ENCODE measurements at regions not wholly inside any gene's neighbourhood (a gene's known extent, or its start where the extent isn't known, plus 50 kb on each side); places are given as distances from the start of the nearest gene placed in this dataset.
"Not testable (repeated sequence)": the region's sequence is repeated elsewhere in the genome, so short reads cannot be mapped to it uniquely, and the experiment has no call there.

- no peaks in the 10 kb centered on the region for H3K36me3 ChIP-seq (ENCODE audit: insufficient read depth)
- DNase-seq (ENCODE audit: low spot score) (no peak), ATAC-seq (no peak)
- Mint-ChIP-seq H3K36me3 (ENCODE audit: low read depth) (peaks cover 3% of the 10 kb centered on the region; the same call in 1 of the 3 replicates), H3K9me3 (peaks cover 2% of the 10 kb centered on the region; the same call in 1 of the 3 replicates), H3K4me1 (no peaks in the 10 kb centered on the region; the same call in 2 of the 3 replicates), H3K27ac (no peak overlapping the region), H3K4me3 (no peak overlapping the region), H3K27me3 (ENCODE audit: insufficient read depth, low read depth, poor library complexity) (peaks cover 3% of the 10 kb centered on the region)
- H3K4me3 ChIP-seq: no peak overlapping the region
- H3F3A ChIP-seq (replicated peaks; ENCODE audit: low read depth): no peaks in the 10 kb centered on the region
- no peaks in the 10 kb centered on the region for H3K4me1 ChIP-seq (ENCODE audit: insufficient read depth)
- H3K9me2 ChIP-seq (ENCODE audit: insufficient read depth): 0 out of 2 replicates have a peak, but pooled peaks cover 9% of the 10 kb centered on the region
- no peak overlapping the region for H2AFZ ChIP-seq
- no peaks in the 10 kb centered on the region for H3K27me3 ChIP-seq (ENCODE audit: insufficient read depth)
- no peaks in the 10 kb centered on the region for H3K79me2 ChIP-seq (replicated peaks; ENCODE audit: insufficient read depth)
- no peak overlapping the region for H3K4me2 ChIP-seq
- no peaks in the 10 kb centered on the region for H4K20me1 ChIP-seq (replicated peaks; ENCODE audit: insufficient read depth)
- TF ChIP-seq JUNB (IDR thresholded peaks at IDR 0.05; ENCODE audit: unreplicated experiment): no peak
- no peak for TF ChIP-seq EZH2phosphoT487 (IDR thresholded peaks at IDR 0.05; ENCODE audit: unreplicated experiment)
- no peak for TF ChIP-seq STAT1 (IDR thresholded peaks at IDR 0.05; ENCODE audit: unreplicated experiment)
- TF ChIP-seq, protein P1, sequence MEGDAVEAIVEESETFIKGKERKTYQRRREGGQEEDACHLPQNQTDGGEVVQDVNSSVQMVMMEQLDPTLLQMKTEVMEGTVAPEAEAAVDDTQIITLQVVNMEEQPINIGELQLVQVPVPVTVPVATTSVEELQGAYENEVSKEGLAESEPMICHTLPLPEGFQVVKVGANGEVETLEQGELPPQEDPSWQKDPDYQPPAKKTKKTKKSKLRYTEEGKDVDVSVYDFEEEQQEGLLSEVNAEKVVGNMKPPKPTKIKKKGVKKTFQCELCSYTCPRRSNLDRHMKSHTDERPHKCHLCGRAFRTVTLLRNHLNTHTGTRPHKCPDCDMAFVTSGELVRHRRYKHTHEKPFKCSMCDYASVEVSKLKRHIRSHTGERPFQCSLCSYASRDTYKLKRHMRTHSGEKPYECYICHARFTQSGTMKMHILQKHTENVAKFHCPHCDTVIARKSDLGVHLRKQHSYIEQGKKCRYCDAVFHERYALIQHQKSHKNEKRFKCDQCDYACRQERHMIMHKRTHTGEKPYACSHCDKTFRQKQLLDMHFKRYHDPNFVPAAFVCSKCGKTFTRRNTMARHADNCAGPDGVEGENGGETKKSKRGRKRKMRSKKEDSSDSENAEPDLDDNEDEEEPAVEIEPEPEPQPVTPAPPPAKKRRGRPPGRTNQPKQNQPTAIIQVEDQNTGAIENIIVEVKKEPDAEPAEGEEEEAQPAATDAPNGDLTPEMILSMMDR (conservative IDR thresholded peaks at IDR 0.05; ENCODE audit: low read depth in 2 of 2): no peak
- no peak for TF ChIP-seq ZNF114 (CRISPR knock-in tag; IDR thresholded peaks at IDR 0.05)
- no peak for TF ChIP-seq CREB1 (CRISPR knock-in tag; IDR thresholded peaks at IDR 0.05; ENCODE audit: low read depth)
- no peak for TF ChIP-seq EZH2 (IDR thresholded peaks at IDR 0.05; ENCODE audit: low read depth, unreplicated experiment)
- TF ChIP-seq, protein P2, sequence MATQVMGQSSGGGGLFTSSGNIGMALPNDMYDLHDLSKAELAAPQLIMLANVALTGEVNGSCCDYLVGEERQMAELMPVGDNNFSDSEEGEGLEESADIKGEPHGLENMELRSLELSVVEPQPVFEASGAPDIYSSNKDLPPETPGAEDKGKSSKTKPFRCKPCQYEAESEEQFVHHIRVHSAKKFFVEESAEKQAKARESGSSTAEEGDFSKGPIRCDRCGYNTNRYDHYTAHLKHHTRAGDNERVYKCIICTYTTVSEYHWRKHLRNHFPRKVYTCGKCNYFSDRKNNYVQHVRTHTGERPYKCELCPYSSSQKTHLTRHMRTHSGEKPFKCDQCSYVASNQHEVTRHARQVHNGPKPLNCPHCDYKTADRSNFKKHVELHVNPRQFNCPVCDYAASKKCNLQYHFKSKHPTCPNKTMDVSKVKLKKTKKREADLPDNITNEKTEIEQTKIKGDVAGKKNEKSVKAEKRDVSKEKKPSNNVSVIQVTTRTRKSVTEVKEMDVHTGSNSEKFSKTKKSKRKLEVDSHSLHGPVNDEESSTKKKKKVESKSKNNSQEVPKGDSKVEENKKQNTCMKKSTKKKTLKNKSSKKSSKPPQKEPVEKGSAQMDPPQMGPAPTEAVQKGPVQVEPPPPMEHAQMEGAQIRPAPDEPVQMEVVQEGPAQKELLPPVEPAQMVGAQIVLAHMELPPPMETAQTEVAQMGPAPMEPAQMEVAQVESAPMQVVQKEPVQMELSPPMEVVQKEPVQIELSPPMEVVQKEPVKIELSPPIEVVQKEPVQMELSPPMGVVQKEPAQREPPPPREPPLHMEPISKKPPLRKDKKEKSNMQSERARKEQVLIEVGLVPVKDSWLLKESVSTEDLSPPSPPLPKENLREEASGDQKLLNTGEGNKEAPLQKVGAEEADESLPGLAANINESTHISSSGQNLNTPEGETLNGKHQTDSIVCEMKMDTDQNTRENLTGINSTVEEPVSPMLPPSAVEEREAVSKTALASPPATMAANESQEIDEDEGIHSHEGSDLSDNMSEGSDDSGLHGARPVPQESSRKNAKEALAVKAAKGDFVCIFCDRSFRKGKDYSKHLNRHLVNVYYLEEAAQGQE (IDR thresholded peaks at IDR 0.05; ENCODE audit: unreplicated experiment): no peak
- no peak overlapping the region for H3K27ac ChIP-seq (ENCODE audit: low read depth)
These were observed 216.8 kb downstream of the BAMBI start for GRCh38 chr10:28894146-28894545.

DNA sequence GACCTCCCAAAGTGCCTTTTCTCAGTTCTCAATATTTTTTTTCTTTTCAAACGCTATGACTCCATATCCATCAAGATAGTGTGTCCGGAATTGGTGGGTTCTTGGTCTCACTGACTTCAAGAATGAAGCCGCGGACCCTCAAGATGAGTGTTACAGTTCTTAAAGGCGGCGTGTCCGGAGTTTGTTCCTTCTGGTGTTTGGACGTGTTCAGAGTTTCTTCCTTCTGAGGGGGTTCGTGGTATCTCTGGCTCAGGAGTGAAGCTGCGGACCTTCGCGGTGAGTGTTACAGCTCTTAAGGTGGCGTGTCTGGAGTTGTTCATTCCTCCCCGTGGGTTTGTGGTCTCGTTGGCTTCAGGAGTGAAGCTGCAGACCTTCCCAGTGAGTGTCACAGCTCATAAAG is 218.3 kb downstream of the BAMBI start:
- not testable (repeated sequence) for H3K4me1 Mint-ChIP-seq; H3K9me3 Mint-ChIP-seq; H3K27ac ChIP-seq (ENCODE audit: low read depth)

DNA sequence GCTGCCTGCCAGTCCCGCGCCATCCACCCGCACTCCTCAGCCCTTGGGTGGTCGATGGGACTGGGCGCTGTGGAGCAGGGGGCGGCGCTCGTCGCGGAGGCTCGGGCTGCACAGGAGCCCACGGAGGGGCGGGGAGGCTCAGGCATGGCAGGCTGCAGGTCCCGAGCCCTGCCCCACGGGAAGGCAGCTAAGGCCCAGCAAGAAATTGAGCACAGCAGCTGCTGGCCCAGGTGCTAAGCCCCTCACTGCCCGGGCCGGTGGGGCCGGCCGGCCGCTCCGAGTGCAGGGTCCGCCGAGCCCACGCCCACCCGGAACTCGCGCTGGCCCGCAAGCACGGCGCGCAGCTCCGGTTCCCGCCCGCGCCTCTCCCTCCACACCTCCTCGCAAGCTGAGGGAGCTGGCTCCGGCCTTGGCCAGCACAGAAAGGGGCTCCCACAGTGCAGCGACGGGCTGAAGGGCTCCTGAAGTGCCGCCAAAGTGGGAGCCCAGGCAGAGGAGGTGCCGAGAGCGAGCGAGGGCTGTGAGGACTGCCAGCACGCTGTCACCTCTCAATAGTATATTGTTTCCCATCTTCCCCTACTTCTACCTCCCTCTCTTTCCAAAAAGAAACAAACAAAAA is 219.6 kb downstream of the BAMBI start:
- not testable (repeated sequence) for H3K36me3 ChIP-seq (ENCODE audit: insufficient read depth); H3K27ac ChIP-seq (ENCODE audit: low read depth); ATAC-seq; H3K79me2 ChIP-seq (replicated peaks; ENCODE audit: insufficient read depth); H3K4me3 ChIP-seq; H3K9me2 ChIP-seq (ENCODE audit: insufficient read depth); H3K27ac Mint-ChIP-seq; H4K20me1 ChIP-seq (replicated peaks; ENCODE audit: insufficient read depth); H3K27me3 ChIP-seq (ENCODE audit: insufficient read depth); H3K4me3 Mint-ChIP-seq; DNase-seq (ENCODE audit: low spot score); H3F3A ChIP-seq (replicated peaks; ENCODE audit: low read depth); H3K4me1 ChIP-seq (ENCODE audit: insufficient read depth); H3K27me3 Mint-ChIP-seq (ENCODE audit: insufficient read depth, low read depth, poor library complexity); H3K4me1 Mint-ChIP-seq; H3K4me2 ChIP-seq
- 0 out of 2 replicates have a peak overlapping the region, but pooled peaks have one; percentile 38 for H2AFZ ChIP-seq
- H3K36me3 Mint-ChIP-seq (ENCODE audit: low read depth): peaks cover 10% of the 10 kb centered on the region; the same call in 2 of the 3 replicates
- peaks cover 14% of the 10 kb centered on the region for H3K9me3 Mint-ChIP-seq

More for the DNA sequence above, 218.3 kb downstream of the BAMBI start:
- H2AFZ ChIP-seq; H4K20me1 ChIP-seq (replicated peaks; ENCODE audit: insufficient read depth); H3K27me3 ChIP-seq (ENCODE audit: insufficient read depth); H3K36me3 ChIP-seq (ENCODE audit: insufficient read depth); H3K36me3 Mint-ChIP-seq (ENCODE audit: low read depth); H3K4me3 Mint-ChIP-seq; H3K27me3 Mint-ChIP-seq (ENCODE audit: insufficient read depth, low read depth, poor library complexity); H3K4me3 ChIP-seq; DNase-seq (ENCODE audit: low spot score); H3K27ac Mint-ChIP-seq; H3K4me1 ChIP-seq (ENCODE audit: insufficient read depth); H3K4me2 ChIP-seq; H3K9me2 ChIP-seq (ENCODE audit: insufficient read depth); H3K79me2 ChIP-seq (replicated peaks; ENCODE audit: insufficient read depth); H3F3A ChIP-seq (replicated peaks; ENCODE audit: low read depth); ATAC-seq: not testable (repeated sequence)

Measured in GM23338 (cell line).